GM19395 (cell line): ENCODE measurements at regions not wholly inside any gene's neighbourhood (a gene's known extent, or its start where the extent isn't known, plus 50 kb on each side); places are given as distances from the start of the nearest gene placed in this dataset.
A peak's percentile ranks its signal among the peaks of the same experiment; 100 is the strongest.
"Not testable (repeated sequence)": the region's sequence is repeated elsewhere in the genome, so short reads cannot be mapped to it uniquely, and the experiment has no call there.

Source experiments
- ATAC-seq: cut with Tn5 transposase; IDR thresholded peaks from one replicate; pipeline ENCODE4 v1.9.1; 2021; ENCODE audit warnings: mild to moderate bottlenecking, moderate library complexity; ENCODE audit not compliant: unreplicated experiment

- ATAC-seq = not testable (repeated sequence)
These were observed 57.4 kb downstream of the FTHL17 start for GRCh38 chrX:31014474-31014873.

- no peak for ATAC-seq
These were observed 59.3 kb downstream of the FTHL17 start for GRCh38 chrX:31012509-31013025.

GRCh38 chrX:31007321-31007720 lies 64.5 kb downstream of the FTHL17 start:
- ATAC-seq = no peak

- ATAC-seq = no peak
These were observed 65.8 kb downstream of the FTHL17 start for GRCh38 chrX:31006027-31006426.

GRCh38 chrX:30997411-30997810 lies 74.4 kb downstream of the FTHL17 start:
- ATAC-seq = no peak

GRCh38 chrX:30995705-30996104 lies 76.1 kb downstream of the FTHL17 start:
- ATAC-seq = no peak

- no peak for ATAC-seq
These were observed 76.7 kb downstream of the FTHL17 start for GRCh38 chrX:30995060-30995700.

- ATAC-seq = not testable (repeated sequence)
These were observed 77.8 kb downstream of the FTHL17 start for GRCh38 chrX:30994018-30994417.

- no peak for ATAC-seq
These were observed 79.4 kb downstream of the FTHL17 start for GRCh38 chrX:30992381-30992904.

- ATAC-seq = no peak
These were observed 81.5 kb downstream of the FTHL17 start for GRCh38 chrX:30990361-30990760.

- no peak for ATAC-seq
These were observed 89.4 kb downstream of the FTHL17 start for GRCh38 chrX:30982467-30982866.

GRCh38 chrX:30981968-30982367 lies 89.9 kb downstream of the FTHL17 start:
- ATAC-seq = no peak

- no peak for ATAC-seq
These were observed 90.2 kb upstream of the TAB3 start for GRCh38 chrX:30979271-30979670.

- ATAC-seq = no peak
These were observed 86.4 kb upstream of the TAB3 start for GRCh38 chrX:30975467-30975866.

GRCh38 chrX:30973784-30974427 lies 84.9 kb upstream of the TAB3 start:
- ATAC-seq = no peak

GRCh38 chrX:30971774-30972603 lies 82.9 kb upstream of the TAB3 start:
- peak; percentile 96 for ATAC-seq

GRCh38 chrX:30967516-30967915 lies 78.5 kb upstream of the TAB3 start:
- ATAC-seq = no peak

GRCh38 chrX:30965767-30966166 lies 76.7 kb upstream of the TAB3 start:
- ATAC-seq = no peak

GRCh38 chrX:30961387-30962174 lies 72.5 kb upstream of the TAB3 start:
- no peak for ATAC-seq

- no peak for ATAC-seq
These were observed 68.7 kb upstream of the TAB3 start for GRCh38 chrX:30957753-30958152.

- ATAC-seq = no peak
These were observed 66.6 kb upstream of the TAB3 start for GRCh38 chrX:30955687-30956086.
